ENCODE measurements at regions not wholly inside any gene's neighbourhood (a gene's known extent, or its start where the extent isn't known, plus 50 kb on each side); places are given as distances from the start of the nearest gene placed in this dataset.

DNA sequence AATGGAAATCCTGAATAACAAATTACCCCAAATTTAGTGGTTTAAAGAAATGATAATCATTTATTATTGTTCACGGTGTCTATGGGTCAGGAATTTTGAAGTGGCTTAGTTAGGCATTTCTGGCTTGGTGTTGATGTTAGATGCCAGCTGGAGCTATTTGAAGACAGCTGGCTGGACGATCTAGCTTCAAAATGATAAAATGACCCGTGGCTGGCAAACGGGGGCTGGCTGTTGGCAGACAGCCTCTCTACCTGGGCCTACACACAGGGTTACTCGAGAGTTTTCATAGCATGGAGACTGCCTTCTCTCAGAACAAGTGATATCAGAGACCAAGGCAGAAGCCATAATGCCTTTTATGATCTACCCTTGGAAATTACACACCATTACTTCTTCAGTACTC lies 285.2 kb downstream of the METTL15 start:
- H3K4me3 ChIP-seq (ENCODE audit: low read depth, low read length): no peak overlapping the region
- TF ChIP-seq, protein P1, sequence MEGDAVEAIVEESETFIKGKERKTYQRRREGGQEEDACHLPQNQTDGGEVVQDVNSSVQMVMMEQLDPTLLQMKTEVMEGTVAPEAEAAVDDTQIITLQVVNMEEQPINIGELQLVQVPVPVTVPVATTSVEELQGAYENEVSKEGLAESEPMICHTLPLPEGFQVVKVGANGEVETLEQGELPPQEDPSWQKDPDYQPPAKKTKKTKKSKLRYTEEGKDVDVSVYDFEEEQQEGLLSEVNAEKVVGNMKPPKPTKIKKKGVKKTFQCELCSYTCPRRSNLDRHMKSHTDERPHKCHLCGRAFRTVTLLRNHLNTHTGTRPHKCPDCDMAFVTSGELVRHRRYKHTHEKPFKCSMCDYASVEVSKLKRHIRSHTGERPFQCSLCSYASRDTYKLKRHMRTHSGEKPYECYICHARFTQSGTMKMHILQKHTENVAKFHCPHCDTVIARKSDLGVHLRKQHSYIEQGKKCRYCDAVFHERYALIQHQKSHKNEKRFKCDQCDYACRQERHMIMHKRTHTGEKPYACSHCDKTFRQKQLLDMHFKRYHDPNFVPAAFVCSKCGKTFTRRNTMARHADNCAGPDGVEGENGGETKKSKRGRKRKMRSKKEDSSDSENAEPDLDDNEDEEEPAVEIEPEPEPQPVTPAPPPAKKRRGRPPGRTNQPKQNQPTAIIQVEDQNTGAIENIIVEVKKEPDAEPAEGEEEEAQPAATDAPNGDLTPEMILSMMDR (conservative IDR thresholded peaks at IDR 0.05; ENCODE audit: low read depth, low read length): no peak
- DNase-seq (ENCODE audit: low read depth): no peak

DNA sequence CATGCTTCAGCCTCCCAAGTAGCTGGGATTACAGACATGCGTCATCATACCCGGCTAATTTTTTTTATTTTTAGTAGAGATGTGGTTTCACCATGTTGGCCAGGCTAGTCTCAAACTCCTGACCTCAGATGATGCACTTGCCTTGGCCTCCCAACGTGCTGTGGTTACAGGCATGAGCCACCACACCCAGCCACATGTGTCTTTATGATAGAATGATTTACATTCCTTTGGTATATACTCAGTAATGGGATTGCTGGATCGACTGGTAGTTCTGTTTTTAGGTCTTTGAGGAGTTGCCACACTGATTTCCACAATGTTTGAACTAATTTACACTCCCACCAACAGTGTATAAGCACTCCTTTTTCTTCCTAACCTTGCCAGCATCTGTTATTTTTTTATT lies 276.2 kb downstream of the METTL15 start:
- H3K4me3 ChIP-seq (ENCODE audit: low read depth, low read length): no peak overlapping the region
- TF ChIP-seq, protein P1 (conservative IDR thresholded peaks at IDR 0.05; ENCODE audit: low read depth, low read length): no peak
- no peak for DNase-seq (ENCODE audit: low read depth)

DNA sequence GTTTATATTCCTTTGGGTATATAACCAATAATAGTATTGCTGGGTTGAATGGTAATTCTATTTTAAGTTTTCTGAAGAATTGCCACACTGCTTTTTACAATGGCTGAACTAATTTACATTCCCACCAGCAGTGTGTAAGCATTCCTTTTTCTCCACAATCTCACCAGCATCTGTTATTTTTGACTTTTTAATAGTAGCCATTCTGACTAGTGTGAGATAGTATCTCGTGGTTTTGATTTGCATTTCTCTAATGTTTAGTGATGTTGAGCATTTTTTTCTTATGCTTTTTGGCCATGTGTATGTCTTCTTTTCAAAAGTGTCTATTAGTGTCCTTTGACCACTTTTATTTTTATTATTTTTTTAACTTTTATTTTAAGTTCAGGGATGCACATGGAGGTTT lies 275.3 kb downstream of the METTL15 start:
- no peak for DNase-seq (ENCODE audit: low read depth)
- no peak overlapping the region for H3K4me3 ChIP-seq (ENCODE audit: low read depth, low read length)
- TF ChIP-seq, protein P1 (conservative IDR thresholded peaks at IDR 0.05; ENCODE audit: low read depth, low read length): no peak

Data from epithelial cell of proximal tubule (primary cell).